HG02884 (cell line): ENCODE measurements at regions not wholly inside any gene's neighbourhood (a gene's known extent, or its start where the extent isn't known, plus 50 kb on each side); places are given as distances from the start of the nearest gene placed in this dataset.
"Not testable (repeated sequence)": the region's sequence is repeated elsewhere in the genome, so short reads cannot be mapped to it uniquely, and the experiment has no call there.

Experiments used
- ATAC-seq: cut with Tn5 transposase; IDR thresholded peaks from one replicate; pipeline ENCODE4 v1.9.1; 2021; ENCODE audit warnings: mild to moderate bottlenecking, moderate library complexity; ENCODE audit not compliant: unreplicated experiment

DNA sequence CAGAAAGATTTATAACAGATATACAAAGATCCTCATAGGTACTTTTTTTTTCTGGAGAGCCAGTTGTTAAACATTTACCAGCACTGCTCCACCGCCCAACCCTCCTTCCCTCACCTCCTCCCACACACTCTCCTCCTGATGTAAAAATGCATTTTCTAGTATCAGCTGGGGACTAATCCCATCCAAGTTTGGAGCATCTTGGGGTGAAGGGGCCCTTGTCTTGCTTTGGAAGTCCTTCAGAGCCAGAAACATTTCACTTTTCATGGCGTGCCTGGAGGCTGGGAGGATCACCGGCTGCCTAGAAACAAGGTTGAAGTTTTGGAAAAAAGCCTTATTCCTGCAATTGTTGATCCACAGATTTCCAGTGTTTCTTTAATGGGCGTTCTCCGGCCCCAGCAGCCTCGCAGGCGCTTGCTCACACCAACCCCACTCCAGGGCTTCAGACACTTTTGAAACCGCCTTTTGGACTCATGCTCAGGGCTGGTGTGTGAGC, 165.1 kb upstream of the AFDN start:
- no peak for ATAC-seq

- ATAC-seq = no peak
Observed at GRCh38 chr6:167662075-167662880, 164.4 kb upstream of the AFDN start.

- ATAC-seq = no peak
Observed at GRCh38 chr6:167662881-167663205, 163.9 kb upstream of the AFDN start.

DNA sequence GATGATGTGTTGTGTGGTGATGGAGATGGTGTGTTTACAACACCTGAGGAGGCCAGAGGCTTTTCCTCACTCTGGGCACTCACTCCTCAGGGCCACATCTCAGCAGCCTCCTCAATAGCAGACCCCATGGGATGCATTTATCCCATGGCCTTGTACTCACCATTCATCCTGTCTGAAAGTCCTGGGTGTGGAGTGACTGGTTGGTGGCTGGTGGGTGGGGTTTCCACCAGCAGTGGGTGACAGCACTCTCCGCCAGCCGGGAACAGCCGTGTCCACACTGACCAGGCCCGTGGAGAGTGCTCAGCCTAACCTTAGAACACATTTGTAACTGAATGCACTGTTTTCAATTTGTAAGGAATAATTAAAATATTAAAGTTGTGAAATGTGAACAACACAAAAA, 163.4 kb upstream of the AFDN start:
- ATAC-seq = no peak

- ATAC-seq = no peak
Observed at GRCh38 chr6:167663784-167664443, 162.8 kb upstream of the AFDN start.

- ATAC-seq = no peak
Observed at GRCh38 chr6:167664678-167665660, 161.7 kb upstream of the AFDN start.

GRCh38 chr6:167665698-167666330, 160.9 kb upstream of the AFDN start:
- no peak for ATAC-seq

- ATAC-seq = no peak
Observed at GRCh38 chr6:167666571-167667203, 160.0 kb upstream of the AFDN start.

DNA sequence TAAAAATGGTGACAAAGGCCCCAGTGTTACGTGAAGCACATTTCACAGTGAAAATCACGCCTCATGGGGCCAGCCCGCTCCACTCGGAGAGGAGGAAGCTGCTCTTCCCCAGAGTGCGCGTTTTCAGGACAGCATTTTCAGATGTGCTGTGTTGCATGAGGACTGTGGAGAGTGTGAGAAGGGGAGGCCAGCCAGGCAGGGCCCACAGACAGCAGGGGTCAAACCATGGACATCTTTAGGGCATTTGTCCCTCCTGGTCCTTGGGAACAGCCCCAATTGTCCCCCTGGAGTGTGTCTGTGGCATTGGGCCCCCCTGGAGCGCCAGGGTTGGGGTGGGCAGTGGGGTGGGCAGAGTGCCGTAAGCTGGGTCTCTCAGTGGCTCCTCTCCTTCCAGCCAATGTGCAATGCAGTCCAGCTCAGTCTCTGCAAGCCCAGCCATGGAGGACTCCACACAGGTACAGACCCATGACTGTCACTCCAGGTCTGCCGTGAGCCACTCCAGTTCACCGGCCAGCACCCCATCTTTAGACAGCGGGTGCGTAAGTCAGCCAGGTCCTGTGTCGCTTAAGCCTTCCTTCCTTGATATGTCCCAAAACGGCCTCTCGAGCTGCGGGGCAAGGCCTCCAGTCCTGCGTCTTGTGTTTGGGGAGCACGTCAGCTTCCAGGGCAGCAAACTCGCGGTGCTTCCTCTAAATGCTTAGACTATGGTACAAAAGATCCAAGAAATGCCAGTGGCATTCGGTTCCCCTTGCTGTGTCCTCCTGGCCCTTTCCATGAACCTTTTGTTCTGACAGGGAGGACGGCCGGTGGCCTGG, 159.3 kb upstream of the AFDN start:
- no peak for ATAC-seq

DNA sequence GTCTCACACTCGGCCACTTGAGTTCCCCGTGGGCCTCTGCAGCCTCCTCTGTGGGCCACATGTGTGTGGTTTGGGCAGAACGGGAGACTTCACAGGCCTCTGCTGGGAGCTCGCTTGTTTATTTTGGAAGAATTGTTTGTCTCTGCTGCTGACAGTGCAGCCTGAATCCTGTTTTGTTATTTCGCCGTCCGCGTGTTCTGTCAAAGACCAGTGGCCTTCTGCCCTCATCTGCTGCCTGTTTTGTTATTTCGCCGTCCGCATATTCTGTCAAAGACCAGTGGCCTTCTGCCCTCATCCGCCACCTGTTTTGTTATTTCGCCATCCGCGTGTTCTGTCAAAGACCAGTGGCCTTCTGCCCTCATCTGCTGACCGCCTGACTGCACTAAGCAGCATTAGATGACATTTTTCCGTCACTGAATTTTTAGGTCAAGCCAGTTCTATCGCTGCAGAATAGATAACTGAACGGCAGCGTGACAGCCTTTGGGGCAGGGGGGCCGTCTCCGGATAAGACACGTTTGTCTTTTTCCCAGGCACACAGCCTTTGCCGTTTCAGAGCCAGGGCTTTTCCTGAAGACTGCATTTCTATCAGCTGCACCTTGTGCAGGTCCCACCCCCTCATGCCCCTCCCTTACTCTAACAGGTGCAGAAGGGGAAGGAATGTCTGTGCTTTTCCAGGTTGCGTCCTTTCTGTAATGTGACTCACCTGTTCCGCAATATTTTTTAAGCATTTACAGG, 158.5 kb upstream of the AFDN start:
- no peak for ATAC-seq

GRCh38 chr6:167668754-167669552, 157.8 kb upstream of the AFDN start:
- no peak for ATAC-seq

DNA sequence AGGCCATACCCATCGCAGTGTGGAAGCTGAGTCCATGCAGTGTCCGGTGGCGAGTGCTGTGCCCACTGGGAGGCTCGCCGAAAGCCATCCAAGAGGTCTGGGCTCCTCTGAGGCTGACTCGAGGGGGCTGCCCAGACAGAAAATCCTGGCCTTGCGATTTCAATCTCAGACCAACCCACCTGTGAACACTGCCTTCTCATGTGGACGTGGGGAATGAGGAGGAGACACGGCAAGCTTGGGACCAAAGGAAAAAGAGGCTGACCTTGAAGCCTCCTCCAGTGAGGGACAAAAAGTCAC, 157.2 kb upstream of the AFDN start:
- ATAC-seq = no peak

DNA sequence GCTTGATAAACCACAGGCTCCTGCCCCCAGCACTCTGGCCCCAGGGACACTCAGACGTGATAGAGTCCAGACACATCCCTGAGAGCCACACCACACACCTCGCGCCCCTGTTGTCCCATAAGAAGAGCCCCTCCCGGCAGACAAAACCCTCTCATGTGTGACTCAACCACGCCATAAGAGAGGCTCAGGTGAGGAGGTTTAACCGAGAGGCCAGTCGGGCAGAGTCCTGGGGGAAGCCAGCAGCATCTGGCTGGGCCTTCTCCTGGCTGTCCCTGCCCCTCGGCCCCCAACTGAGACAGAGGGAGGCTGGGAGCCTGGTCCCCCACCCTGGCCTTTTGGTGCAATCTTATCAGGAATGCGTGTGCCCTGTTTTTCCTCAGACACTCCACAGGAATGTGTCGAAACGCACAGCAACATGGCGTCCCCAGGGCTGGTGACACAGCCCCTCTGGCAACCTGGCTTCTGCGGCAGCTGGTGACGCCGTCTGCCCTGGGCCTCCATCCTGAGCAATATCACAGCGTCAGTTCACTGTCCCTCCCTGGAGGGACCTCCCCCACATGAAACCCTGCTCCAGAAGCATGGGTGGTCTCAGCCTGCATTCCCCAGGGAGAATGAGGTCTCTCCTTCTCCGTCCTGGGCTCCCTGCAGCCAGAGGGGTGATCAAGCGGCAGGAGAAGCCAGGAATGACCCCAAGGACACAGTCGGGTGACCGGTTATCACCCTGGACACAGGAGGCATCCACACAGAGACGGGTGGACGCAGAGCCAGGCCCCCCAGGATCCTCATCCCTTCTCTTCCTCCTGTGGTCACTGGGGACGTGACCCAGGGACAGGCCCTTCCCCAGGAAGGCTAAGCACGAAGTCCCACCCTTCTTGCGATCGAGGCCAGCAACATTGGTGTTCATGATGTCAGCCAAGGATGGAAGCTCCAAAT, 156.6 kb upstream of the AFDN start:
- no peak for ATAC-seq

GRCh38 chr6:167670938-167671338, 155.8 kb upstream of the AFDN start:
- ATAC-seq = no peak

- not testable (repeated sequence) for ATAC-seq
Observed at GRCh38 chr6:167671379-167671976, 155.2 kb upstream of the AFDN start.

DNA sequence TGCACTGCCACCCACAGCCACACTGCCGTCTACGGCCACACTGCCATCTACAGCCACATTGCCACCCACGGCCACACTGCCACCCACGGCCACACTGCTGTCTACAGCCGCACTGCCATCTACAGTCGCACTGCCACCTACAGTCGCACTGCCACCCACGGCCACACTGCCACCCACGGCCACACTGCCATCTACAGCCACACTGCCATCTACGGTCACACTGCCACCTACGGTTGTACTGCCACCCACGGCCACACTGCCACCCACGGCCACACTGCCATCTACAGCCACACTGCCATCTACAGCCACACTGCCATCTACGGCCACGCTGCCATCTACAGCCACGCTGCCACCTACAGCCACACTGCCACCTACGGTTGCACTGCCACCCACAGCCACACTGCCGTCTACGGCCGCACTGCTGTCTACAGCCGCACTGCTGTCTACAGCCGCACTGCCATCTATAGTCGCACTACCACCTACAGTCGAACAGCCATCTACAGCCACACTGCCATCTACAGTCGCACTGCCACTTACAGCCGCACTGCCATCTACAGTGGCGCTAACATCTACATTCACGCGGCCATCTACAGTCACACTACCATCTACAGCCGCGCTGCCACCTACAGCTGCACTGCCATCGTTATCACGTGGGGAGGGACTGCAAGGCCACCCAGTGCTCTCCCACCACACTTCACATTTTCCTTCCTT, 154.6 kb upstream of the AFDN start:
- no peak for ATAC-seq
